GM19438 (cell line): ENCODE measurements at regions not wholly inside any gene's neighbourhood (a gene's known extent, or its start where the extent isn't known, plus 50 kb on each side); places are given as distances from the start of the nearest gene placed in this dataset.
"Not testable (repeated sequence)": the region's sequence is repeated elsewhere in the genome, so short reads cannot be mapped to it uniquely, and the experiment has no call there.

Source experiments
- ATAC-seq: cut with Tn5 transposase; IDR thresholded peaks from one replicate; pipeline ENCODE4 v1.9.1; 2021; ENCODE audit warnings: low read depth; ENCODE audit not compliant: unreplicated experiment

- ATAC-seq = no peak
These were observed 1977.2 kb downstream of the PCDH7 start for GRCh38 chr4:32697281-32697814.

- ATAC-seq = no peak
These were observed 1980.7 kb downstream of the PCDH7 start for GRCh38 chr4:32700838-32701237.

DNA sequence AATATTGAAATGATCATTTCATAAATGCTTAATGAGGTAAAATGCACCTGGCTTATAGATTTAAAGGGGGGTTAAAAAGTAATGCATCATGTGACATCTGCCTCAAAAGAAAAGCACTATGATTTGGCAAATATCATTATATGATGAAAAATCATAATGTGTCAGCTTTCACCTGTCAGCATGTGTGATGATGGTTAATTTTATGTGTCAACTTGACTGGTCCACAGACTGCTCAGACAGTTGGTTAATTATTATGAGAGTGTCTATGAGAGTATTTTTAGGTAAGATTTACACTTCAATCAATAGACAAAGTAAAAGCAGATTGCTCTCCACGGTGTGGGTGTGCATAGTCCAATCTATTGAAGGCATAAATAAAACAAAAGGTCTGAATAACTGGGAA, 1986.7 kb downstream of the PCDH7 start:
- no peak for ATAC-seq

- ATAC-seq = not testable (repeated sequence)
These were observed 1996.0 kb downstream of the PCDH7 start for GRCh38 chr4:32716090-32716620.

GRCh38 chr4:32735856-32736590, 2015.9 kb downstream of the PCDH7 start:
- ATAC-seq = no peak

DNA sequence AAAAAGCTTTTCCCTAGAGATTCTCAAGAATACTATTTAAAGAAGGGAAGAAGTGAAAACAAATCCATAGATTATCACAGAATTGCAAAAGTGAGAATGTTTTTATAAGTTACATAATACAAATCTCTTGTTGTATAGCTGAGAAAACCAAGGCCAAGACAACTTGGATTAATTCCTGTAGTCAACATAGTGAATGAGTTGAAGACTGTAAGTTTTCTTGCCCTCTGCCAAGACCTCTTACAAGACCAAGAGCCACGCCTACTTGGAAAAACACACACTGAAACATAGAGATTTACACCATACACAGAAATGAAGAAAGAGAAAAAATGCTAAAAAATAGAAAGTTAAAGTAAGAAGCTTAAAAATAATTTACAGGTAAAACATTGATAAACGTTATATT, 2024.0 kb downstream of the PCDH7 start:
- no peak for ATAC-seq

- ATAC-seq = no peak
These were observed 2025.2 kb downstream of the PCDH7 start for GRCh38 chr4:32745351-32745750.

DNA sequence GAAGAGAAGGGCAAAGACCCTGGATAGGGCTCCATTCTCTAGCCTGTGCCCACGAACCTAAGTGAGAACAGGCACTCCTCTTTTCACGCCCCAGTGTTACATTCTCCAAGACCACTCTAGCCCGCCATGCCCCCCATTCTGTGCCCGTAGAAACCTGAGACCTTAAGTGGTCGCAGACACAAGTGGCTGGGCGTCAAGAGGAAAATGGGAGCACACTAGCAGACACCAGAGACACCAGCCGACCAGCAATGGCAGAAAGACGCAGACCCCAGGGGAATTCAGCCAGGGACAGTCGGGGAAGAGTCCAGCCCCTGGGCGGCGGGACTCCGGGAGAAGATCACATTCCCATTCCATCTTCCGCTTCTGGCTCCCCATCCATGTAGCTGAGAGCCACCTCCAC, 2027.9 kb downstream of the PCDH7 start:
- no peak for ATAC-seq

GRCh38 chr4:32748498-32748897, 2028.3 kb downstream of the PCDH7 start:
- ATAC-seq = no peak

GRCh38 chr4:32752962-32753361, 2032.8 kb downstream of the PCDH7 start:
- ATAC-seq = no peak

GRCh38 chr4:32768664-32769389, 2048.7 kb downstream of the PCDH7 start:
- no peak for ATAC-seq

DNA sequence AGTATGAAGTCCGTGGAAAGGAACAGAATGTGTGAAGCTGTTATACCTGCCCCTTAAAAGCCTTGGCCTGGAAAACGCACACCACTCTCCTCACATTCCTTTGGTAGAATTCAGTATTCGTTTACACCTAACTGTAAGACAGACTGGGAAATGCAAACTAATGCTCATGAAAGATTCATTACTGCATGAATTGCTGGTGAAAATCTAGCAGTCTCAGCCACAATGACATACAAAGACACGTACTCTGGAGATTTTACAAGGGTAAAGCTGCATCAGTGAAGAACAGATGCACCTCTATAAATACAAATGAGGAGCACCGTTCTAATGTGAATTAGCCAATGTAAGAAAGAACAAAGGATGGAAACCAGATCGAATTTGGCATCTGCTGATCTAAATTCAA, 2051.3 kb downstream of the PCDH7 start:
- no peak for ATAC-seq

- no peak for ATAC-seq
These were observed 2054.9 kb downstream of the PCDH7 start for GRCh38 chr4:32775049-32775448.

GRCh38 chr4:32776435-32777203, 2056.4 kb downstream of the PCDH7 start:
- no peak for ATAC-seq

DNA sequence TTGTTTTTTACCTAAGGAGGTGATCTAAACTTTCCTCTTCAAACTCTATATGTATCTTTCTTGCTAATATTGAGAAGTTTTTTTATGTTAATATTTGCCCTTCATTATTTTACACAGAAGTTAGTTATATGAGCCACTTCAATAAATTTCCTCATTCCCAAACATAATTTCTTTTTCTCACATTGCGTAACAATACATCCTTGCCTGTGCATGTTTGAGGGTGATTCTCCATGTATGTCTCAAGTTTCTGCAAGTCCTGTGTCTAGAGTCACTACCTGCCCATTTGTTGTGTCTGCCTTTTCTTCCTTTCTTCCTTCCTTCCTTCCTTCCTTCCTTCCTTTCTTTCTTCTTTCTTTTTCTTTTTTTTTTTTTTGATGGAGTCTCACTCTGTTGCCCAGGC, 2057.9 kb downstream of the PCDH7 start:
- ATAC-seq = no peak

GRCh38 chr4:32778938-32779337, 2058.8 kb downstream of the PCDH7 start:
- no peak for ATAC-seq

GRCh38 chr4:32789026-32789608, 2068.9 kb downstream of the PCDH7 start:
- ATAC-seq = no peak

- no peak for ATAC-seq
These were observed 2070.6 kb downstream of the PCDH7 start for GRCh38 chr4:32790803-32791202.

DNA sequence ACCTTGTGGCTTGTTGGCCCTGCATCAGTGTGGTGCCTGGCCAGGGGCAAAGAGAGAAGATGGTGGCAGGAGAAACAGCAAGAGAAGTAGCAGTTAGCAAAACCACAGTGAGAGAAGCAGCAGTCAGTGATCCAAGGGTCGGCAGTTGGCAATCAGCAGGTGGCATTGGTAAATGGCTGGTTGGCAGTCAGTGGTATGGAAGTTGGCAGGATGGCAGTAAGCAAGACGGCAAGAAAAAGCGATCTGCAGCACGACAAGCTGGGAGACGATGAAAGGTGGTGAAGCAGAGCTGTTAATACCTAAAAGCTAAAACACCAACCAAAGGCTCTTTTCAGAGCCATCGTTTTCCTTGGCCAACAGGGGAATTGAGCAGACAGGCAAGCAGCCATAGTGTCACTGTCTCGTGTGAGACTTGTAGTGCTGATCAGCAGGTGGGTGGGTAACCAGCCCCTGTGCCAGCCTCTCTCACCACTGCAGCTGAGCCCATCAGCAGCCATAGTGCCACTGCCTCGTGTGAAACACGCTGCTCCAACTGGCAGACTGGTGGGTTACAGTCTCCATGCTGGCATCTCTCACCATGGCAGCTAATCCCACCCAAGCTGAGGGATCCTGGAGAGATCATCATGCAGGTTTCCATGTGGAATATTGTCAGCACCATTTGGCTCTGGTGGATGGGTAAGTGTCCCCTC, 2078.4 kb downstream of the PCDH7 start:
- no peak for ATAC-seq

GRCh38 chr4:32824336-32824735, 2104.2 kb downstream of the PCDH7 start:
- no peak for ATAC-seq
